Hematopoietic multipotent progenitor cell treated with erythropoietin and hydrocortisone succinate and interleukin-3 and kit ligand, for 8 days (in vitro differentiated cells): ENCODE measurements at regions not wholly inside any gene's neighbourhood (a gene's known extent, or its start where the extent isn't known, plus 50 kb on each side); places are given as distances from the start of the nearest gene placed in this dataset.
"Not testable (repeated sequence)": the region's sequence is repeated elsewhere in the genome, so short reads cannot be mapped to it uniquely, and the experiment has no call there.

Experiments used
- DNase-seq: peaks from one replicate; pipeline ENCODE4 v3.0.0-alpha.2; 2015

DNA sequence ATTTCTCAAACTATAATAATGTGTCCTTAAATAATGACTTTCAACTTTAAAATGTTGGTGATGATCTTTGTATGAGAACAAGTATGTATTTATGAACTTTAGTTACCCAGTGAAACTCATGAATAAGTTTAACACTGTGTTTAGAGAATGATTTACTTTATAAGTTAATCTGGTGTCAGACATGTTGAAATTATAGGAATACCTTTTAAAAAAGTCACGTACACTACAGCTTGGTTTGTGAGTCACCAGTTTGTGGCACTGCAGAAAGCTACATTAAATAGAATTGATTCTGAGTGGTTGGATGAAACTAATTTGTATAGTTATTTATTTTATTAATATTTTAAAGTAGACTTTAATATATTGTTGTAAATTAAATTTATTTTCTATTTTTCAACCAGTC is 1366.2 kb upstream of the PCDH20 start:
- DNase-seq = no peak

DNA sequence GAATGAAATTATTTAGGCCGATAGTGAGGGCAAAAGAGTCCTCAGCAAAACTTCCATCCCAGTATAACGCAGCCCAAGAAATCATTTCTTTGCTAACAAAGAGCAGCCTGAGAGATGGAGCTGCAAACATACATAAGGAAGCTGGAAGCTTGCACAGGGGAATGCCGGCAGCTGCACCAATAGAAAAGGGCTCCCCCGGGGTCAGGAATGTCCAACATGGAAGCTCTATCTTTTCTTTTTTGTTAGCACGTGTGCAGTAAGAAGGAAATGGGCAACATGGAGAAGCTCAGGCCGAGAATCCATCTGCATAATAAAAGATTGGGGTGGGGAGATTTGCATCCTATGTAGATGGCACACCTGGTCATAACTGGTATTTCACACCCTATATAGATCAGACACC is 1363.5 kb upstream of the PCDH20 start:
- no peak for DNase-seq

DNA sequence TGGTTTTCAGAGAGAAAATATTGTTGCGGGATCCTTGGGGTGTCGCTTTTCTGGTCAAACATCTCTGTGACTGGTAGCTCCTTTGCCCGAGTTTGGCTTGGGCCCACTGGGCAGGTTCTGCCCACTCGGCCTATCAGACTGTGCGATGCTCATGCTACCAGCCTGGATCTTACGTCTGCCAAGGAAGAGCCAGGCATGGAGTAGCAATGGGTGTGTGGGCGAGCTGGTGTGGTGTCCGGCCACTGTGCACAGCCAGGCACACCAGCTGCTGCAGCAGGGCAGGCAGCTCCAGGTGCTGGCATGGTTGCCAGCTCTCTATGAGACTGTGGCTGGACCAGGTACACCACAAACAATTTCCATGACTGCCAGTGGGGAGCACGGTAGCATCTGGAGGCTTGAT is 1351.8 kb upstream of the PCDH20 start:
- DNase-seq = no peak

DNA sequence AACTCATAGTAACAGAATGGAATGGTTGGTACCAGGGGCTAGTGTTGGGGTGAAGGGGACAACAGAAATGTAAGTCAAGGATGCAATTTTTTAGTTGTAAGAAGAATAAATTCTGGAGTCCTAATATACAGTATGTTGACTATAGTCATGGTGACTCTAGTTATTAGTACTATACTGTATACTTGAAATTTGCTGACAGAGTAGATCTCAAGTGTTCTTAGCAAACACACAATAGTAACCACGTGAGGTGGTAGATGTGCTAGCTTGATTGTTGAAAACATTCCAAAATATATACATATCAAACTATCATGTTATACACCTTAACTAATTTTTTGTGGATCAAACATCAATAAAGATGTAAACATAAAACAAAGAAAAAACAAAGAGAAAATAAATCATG is 1345.1 kb upstream of the PCDH20 start:
- no peak for DNase-seq

DNA sequence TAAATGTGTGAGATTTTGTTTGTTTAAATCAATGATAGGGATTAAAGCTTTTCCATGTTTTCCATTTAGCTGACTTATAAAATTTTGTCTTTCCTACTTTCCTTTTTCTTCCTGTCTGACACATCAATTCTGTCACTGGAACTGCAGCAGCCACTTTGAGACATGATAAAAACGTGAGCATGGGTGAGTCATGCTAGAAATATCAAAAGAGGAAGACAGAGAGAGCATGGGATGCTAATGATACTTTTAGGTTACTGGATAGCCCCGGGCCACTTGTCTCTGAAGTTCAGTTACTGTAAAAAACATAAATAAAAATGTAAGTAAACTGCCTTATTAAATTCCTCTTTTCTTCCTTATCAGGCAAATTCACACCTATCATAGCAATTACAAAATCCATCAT is 1332.0 kb upstream of the PCDH20 start:
- no peak for DNase-seq

DNA sequence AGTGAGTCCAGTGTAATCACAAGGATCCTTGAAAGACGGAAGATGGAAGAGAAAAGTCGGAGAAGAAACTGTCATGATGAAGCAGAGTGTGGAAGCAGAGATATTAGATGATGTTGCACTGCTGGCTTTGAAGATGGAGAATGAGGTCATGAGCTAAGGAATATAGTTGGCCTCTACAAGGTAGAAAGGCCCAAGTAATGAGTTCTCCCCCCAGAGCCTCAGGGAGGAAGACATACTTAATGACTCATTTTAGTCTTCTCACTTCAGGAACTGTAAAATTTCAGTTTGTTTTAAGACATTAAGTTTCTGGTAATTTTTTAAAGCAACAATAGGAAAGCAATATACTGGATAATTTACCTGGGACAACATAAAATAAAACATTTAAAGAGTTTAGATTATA is 1331.5 kb upstream of the PCDH20 start:
- DNase-seq = no peak

DNA sequence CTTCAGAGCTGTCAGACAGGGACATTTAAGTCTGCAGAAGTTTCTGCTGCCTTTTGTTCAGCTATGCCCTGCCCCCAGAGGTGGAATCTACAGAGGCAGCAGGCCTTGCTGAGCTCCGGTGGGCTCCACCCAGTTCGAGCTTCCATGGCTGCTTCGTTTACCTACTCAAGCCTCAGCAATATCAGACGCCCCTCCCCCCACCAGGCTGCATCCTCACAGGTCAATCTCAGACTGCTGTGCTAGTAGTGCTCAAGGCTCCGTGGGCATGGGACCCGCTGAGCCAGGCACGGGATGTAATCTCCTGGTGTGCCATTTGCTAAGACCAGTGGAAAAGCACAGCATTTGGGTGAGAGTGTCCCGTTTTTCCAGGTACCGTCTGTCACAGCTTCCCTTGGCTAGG is 1314.1 kb upstream of the PCDH20 start:
- DNase-seq = not testable (repeated sequence)

DNA sequence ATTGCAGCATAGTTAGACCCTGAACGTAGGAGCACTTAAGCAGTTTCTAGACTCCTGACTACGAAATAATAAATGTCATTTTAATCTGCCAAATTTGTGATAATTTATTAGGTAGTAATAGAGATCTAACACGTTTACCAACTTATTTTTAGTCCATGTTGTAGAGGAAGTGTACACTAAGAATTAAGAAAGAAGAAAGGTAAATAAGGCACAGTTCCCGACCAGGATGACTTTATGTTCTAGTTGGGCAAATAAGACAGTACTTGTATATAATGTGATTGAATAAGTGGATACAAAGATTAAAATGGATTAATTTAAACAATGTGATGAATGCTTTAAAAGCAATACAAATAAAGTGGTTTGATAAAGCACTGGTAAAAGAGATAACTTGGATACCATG is 1306.2 kb upstream of the PCDH20 start:
- DNase-seq = no peak

DNA sequence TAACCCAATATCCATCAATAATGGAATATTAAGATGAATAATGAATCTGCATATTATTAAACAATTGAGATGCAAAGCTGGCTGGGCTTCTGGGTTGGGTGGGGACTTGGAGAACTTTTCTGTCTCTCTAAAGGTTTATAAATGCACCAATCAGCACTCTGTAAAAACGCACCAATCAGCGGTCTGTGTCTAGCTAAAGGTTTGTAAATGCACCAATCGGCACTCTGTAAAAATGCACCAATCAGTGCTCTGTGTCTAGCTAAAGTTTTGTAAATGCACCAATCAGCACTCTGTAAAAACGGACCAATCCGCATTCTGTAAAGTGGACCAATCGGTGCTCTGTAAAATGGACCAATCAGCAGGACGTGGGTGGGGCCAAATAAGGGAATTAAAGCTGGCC is 1296.3 kb upstream of the PCDH20 start:
- not testable (repeated sequence) for DNase-seq

DNA sequence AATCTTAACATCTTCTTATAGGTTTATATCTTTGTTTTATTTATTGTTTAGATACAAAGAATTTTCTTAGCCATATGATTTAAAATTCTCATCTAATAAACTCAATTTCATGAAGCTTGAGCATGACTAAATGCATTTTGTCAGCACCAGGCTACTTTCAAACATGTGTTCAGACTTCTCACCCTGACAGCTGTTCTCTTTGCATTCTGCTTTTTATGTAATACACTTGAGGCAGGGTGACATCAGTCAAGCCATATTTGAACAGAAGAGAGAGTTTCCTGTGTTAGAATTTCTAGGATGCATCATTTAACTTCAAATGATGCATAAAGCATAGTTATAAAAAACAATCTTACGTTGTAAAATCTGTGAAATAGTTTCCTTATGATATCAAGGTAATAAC is 1295.1 kb upstream of the PCDH20 start:
- no peak for DNase-seq

DNA sequence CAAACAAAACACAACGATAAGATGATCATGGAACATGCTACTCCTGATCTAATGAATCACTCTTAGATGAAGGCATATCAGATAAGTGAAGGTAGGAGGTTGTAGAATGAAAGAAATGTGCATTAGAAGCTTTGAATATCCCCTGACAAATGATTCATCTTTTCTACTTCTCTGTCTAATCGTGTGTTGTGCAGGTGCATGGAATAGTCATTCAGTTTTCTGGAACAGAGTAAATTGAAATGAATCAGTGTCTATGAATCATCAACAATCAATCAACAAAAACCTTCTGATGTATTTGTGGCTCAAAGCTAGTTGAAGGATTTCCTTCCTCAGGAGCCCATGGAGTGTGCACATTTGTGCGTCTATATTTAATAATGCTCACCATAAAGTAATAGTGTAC is 1290.4 kb upstream of the PCDH20 start:
- no peak for DNase-seq

DNA sequence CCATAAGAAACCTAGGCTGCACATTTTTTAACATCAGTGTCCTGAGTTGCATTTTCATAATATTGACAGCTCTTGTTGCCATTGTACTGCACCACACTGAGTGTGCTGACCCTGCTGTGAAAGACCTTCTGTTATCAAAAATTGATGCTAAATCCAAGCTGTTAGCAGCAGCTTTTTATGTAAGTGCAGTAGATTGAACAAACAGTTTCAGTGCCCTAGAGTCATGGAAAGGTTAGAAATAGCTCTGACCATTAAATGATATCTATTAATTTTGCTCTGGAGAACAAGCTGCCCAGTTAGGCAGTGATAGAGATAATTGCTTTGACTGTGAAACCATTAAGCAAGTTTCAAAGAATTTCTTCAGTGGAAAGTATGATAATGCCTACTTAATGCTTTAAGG is 1289.2 kb upstream of the PCDH20 start:
- no peak for DNase-seq

DNA sequence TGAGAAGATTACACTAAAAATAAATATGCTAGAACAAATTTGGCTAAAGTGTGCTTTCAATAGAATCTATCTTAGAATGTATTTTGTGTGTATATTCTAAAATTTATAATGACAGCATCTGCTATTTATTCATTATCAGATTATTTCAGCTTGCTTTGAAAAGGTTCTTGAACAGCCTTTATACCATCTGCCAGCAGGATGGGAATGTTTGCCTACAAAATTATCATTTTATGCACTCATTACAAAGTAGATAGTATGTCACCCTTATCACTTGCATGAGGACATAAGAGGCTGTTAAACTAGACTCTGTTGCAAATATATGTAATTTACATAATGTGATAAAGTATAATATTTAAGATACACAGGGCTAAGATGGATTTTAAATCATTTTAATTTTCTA is 1286.9 kb upstream of the PCDH20 start:
- no peak for DNase-seq

DNA sequence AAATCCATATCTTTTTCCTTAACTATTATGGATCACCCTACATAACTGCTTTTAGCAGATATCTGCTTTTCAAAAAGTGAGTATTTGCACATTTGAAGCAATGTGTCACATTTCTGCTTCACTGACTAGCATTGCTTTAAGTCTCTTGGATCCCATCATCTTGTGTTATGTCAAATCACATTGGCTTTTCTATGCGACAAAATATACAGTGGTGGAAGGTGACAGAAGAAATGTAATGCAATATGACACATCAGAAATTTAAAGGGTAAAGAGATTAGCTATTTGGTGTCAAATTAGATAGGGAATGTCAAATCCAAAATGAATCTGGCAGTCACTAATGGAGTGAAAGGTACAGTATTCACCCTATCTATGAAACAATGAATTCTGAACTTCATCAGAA is 1282.1 kb upstream of the PCDH20 start:
- no peak for DNase-seq

DNA sequence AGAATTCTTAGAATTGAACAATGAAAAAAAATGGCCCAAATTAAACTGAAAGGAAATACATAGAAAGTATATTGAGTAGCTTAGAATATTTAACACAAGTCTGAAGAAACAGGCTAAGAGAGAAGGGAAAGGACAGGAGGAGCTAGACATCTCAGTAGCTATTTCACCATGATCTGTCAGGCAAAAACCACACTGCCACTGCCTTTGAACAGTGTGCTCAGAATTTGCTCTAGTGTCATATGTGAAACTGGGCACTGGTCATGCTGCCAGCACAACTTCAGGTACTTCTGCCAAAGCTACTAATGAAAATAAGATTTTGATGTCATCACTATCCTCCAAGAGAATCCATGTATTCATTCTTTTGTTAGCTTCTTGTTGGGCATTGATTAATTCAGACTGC is 1280.8 kb upstream of the PCDH20 start:
- DNase-seq = no peak

DNA sequence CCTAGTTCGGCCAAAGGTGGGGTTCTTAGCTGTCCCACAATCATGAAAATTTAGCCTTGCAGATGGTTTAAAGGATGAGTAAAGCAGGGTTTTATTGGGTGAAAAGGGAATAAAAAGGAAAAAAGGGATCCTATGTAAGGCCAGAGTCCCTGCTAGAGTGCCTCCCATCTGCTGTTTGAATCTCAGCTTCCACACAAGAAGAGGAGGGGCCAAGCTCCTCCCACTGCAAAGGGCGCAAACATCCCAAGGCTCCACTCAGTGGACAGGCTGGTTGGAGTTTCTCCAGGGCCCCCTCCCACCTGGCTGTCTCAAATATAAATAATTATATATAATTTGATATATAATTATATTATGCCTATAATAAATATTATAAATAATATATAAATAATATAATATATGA is 1272.1 kb upstream of the PCDH20 start:
- no peak for DNase-seq

DNA sequence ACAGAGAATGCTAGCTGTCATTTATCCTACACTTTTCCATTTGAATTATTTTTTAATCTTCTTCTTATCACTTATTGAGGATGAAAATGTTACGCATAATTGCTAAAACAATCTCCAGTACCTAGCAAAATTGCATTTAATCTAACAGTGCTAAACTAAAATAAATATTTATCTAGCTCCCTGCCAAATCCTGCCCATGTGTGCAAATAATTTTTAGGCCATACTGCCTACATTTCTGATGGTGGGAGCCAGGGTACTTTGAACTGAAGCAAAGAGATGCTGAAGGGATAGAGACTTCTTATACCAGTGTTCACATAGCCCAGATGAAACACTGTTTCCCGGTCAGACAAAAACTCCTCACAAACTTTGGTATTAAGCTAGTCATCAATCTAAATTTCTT is 1268.7 kb upstream of the PCDH20 start:
- DNase-seq = no peak

DNA sequence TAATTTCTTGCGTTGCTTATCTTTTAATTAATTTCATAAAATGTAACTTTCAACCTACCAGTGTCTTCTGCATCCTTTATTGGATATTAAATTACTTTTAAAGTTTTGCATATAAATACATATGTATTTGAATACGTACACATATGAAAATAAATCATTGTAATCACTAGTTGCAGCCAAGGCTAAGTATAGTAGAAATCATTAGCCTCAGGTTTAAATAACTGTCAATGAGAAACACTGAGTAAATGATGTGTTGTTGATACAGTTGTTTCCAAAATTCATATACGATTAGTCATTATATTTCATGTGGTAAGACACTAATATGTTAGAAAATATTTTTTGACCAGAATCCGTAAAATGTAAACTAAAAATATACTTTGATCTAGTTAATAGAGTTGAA is 1267.1 kb upstream of the PCDH20 start:
- no peak for DNase-seq

DNA sequence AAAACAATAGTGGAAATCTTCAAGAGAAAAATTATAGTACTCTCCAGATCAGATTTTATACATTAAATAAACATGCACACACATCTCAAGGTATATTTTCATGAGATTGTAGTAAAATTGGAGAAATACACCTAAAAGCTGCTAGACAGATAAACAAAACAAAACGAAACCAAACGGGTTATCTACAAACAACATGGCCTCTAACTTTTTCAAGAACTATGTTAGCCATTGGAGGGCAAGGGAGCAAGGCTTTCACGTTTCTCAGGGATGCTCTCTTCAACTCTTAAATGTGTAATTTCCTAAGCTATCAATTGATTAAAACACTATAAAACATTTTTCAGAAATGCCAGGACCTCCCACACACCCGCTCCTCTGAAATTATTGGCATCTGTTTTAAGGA is 1262.4 kb upstream of the PCDH20 start:
- no peak for DNase-seq

DNA sequence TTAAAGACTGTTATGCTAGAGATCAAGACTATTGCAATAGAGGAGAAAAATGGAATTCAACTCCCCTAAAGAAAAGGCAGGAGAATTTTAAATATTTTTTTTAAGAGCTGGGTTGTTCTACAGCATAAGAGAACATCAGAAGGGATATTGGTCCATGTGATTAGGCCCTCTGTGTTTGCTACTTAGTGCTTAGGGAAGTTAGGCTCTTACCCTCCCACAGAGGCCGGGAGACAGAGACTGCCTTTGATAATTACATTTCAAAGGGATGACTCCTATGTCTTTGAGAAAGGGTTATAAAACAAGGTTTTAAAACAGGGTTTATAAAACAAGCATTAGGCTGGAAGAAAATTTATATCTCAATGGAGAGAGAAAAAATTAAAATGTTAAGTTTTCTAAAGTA is 1248.1 kb upstream of the PCDH20 start:
- no peak for DNase-seq

DNA sequence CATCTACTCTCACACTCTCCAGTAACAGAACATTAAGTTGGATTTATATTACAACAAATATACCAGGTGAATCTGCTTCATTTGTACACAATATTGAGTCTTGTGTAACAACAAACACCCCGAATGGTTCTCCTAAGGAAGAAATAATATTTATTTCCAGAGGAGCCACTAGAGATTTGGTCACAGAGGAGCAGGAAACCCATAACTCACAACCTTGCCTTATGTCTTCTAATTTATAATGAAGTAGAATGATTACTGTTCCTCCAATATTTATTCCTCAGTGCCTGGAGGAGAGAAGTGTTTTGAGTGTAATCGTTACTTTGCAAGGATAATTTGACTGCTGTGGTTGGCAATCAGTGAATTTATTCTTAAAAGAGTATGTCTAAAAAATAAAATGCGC is 1243.7 kb upstream of the PCDH20 start:
- no peak for DNase-seq

DNA sequence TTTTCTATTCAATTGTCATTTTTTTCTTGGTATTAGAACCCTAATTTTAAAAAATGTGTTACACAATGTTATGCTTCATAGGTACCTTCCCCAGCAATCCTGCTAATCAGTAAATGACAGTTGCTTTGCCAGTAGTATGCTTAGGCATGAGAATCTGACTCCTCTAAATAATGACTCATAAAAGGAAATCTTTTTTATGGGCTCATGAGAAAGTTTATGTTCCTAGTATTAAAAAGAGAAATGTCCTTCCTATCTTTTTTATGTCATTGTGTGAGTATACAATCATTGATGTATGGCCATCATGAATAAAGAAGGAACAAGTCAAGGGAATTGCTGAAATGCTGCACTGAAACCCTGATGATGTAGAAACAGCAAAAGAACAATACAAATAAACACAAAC is 1237.7 kb upstream of the PCDH20 start:
- DNase-seq = no peak

DNA sequence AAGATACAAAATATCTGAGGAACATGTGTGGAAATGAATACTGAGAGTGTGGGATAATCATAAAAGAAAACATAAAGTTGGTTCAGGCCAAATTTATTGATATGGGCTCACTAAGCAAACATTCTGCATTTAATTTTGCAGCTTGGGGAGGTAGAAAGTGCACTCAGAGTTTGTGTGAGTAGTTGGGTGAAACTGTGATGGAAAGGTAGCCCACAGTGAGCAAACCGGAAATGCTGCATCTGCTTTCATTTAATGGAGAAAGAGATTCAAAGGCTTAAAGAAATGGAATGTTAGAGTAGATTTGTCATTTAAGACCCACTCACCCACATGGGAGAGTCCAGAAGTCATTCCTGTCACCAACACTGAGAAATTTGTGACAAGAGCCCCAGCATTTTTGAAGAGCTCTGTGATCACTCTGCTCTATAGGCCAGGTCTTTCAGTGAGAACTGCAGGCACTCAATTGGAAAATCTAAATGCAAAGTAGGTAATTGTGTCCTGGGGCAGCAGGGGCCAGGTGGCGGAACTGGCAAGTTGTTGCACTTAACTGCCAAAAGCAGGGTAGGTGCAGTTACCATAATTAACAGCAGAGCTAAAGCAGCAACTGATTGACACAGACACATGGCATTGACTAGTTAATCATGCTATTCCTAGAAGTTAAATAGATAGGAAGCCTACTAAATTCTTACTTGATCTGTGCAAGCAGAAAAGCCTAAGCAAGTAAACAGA is 1228.3 kb upstream of the PCDH20 start:
- DNase-seq = no peak

DNA sequence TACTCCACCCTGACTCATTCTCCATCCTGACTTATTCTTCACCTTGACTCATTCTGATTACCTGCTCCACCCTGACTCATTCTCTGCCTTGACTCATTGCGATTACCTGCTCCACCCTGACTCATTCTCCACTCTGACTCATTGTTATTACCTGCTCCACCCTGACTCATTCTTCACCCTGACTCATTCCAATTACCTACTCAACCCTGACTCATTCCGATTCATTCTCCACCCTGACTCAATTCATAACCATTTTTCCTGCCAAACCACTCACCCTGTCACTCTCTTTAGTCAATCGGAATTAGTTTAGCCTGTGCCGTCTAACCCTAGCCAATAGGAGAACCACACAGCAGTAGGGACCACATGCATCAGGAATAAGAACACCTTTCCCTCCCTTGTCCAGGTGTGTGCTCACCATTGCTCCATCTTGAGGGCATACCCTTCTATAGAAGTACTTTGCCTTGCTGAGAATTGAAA is 1227.4 kb upstream of the PCDH20 start:
- no peak for DNase-seq

DNA sequence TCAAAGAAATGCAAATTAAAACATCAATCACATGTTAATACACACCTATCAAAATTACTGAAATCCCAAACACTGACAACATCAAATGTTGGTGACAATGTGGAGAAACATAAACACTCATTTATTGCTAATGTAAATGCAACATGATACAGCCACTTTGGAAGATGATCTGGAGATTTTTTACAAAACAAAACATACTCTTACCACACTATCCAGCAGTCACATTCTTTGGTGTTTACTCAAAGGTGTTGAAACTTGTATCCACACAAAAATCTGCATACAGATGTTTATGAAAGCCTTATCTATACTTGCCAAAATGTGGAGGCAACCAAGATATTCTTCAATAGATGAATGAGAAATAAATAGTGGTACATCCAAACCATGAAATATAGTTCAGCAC is 1219.5 kb upstream of the PCDH20 start:
- no peak for DNase-seq

DNA sequence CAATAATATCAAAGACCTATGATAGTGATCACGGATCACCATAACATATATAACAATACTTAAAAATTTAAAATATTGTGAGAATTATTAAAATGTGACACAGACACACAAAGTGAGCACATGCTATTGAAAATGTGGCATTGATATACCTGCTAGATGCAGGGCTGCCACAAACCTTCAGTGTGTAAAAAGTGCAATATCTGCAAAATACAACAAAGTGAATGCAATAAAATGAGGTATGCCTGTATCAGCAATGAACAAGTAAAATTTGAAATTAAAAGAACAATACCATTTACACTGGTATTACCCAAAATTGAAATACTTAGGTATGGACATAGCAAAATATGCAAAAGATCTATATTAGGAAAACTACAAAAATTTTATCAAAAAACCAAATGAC is 1217.8 kb upstream of the PCDH20 start:
- no peak for DNase-seq
